Superior temporal gyrus (tissue), 1 donor: ENCODE measurements at regions not wholly inside any gene's neighbourhood (a gene's known extent, or its start where the extent isn't known, plus 50 kb on each side); places are given as distances from the start of the nearest gene placed in this dataset.
A peak's percentile ranks its signal among the peaks of the same experiment; 100 is the strongest.
"Not testable (repeated sequence)": the region's sequence is repeated elsewhere in the genome, so short reads cannot be mapped to it uniquely, and the experiment has no call there.

ENCODE experiments used
- DNase-seq: peaks from one replicate; pipeline ENCODE4 v3.0.0-alpha.2; 2016; ENCODE audit errors: extremely low spot score

GRCh38 chr22:22756551-22757201 lies 112.3 kb downstream of the GGTLC2 start:
- not testable (repeated sequence) for DNase-seq

- not testable (repeated sequence) for DNase-seq
Measured at GRCh38 chr22:22758101-22758807, 113.8 kb downstream of the GGTLC2 start.

- DNase-seq, result no peak
Measured at GRCh38 chr22:22759371-22759770, 115.0 kb downstream of the GGTLC2 start.

DNA sequence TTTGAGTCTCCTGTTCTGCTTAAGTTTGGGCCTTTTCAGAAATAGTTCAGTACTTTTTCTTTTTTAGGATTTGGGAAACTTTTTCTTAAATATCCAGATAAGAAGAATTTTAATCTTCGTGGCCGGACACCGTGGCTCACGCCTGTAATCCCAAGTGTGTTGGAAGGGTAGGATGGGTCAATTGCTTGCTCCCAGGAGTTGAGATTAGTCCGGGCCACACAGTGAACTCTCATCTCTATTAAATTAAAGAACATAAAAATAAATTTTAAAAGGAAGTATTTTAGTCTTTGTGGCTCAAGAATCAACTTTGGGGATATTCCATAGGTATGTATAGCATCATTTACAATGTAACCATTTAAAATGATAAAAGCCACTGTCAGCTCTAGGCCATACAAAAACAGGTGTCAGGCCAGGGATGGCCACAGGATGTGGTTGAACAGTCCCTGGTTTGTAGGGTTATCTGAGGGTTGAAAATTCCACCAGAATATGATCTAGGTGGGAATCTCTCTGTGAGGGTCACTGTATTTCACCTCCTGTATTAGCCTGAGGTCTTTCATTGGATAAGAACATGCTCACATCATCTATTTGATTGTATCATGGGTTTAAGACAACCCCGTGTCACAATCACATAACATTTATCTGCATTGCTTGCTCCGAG lies 115.6 kb downstream of the GGTLC2 start:
- no peak for DNase-seq

- no peak for DNase-seq
Measured at GRCh38 chr22:22761606-22761962, 117.2 kb downstream of the GGTLC2 start.

GRCh38 chr22:22761963-22762772 lies 117.8 kb downstream of the GGTLC2 start:
- no peak for DNase-seq

DNA sequence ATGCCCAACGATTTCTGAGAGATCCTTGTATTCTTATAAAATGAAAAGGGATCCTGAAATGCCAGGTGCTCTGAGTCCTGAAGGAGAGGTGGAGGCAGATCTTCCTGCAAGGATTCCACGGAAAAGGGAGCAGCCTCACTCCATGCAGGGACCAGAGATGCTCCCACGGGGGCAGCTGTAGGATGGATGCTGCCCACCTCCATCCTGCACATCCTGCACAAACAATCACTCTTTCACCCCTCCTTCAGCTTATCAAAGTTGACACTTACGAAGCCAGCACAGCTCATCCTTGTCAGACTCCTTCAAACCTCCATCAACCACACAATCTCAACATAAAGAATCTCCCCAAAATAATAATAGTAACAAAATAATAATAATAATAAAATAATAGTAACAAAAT lies 119.1 kb downstream of the GGTLC2 start:
- DNase-seq, result no peak

- DNase-seq, result no peak
Measured at GRCh38 chr22:22764085-22764484, 119.7 kb downstream of the GGTLC2 start.

- no peak for DNase-seq
Measured at GRCh38 chr22:22767876-22768602, 119.6 kb upstream of the IGLL5 start.

DNA sequence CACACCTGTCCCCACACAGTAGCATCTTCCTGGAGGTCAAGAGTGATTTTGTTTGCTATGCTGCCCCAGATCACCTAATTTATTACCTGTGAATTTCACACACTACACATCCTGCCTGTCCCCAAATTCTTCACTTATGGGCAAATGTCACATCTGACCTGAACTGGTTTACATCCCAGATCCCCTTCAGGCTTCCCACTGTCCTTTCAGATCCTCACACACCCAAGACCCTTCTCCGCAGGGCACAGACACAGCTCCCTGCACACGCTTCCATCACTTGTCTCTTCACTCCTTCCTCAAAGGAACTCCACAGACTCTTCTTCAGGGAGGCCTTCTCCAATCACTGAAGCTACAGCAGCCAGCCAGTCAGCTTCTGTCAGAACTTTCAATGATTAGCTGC lies 118.7 kb upstream of the IGLL5 start:
- no peak for DNase-seq

DNA sequence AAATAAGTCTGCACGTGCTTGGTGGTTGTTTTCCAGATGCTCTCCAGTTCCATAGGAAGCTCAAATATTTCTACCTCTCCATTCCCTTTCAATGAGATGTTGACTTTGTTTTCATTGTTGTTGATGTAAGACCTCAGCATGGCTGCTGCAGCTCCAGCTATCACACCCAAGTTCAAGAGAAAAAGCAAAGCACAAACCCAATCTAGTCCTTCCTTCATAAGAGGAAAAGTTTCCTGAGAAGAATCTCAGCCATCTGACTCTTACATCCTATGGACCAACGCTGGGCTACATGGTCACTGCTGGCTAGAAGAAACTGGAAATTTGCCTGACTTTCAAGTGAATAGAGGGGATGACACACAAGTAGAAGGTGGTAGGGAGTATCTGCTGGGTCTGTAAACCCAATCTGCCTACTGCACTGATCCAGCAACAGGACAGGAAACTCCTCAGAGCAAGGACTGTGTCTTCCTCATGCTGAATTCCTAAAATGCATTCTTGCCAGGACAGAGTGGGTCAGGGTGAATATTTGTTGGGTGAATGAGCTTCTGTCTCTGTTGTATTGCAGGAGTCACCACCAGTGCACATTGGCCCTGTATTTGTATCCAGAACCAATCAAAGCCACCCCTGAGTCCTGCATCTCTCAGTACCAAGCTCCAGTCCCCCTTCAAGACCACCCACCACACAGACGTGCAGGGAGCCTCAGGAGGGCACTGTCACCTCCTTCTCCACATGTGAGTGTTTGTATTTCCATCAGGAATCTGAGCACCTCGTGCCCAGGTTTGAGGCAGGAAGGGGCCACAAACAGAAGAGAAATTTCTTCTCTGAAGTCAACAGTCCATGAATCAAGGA lies 118.0 kb upstream of the IGLL5 start:
- DNase-seq, result no peak

- peak; percentile 20 for DNase-seq
Measured at GRCh38 chr22:22770280-22770871, 117.2 kb upstream of the IGLL5 start.

- no peak for DNase-seq
Measured at GRCh38 chr22:22770881-22771280, 116.7 kb upstream of the IGLL5 start.

DNA sequence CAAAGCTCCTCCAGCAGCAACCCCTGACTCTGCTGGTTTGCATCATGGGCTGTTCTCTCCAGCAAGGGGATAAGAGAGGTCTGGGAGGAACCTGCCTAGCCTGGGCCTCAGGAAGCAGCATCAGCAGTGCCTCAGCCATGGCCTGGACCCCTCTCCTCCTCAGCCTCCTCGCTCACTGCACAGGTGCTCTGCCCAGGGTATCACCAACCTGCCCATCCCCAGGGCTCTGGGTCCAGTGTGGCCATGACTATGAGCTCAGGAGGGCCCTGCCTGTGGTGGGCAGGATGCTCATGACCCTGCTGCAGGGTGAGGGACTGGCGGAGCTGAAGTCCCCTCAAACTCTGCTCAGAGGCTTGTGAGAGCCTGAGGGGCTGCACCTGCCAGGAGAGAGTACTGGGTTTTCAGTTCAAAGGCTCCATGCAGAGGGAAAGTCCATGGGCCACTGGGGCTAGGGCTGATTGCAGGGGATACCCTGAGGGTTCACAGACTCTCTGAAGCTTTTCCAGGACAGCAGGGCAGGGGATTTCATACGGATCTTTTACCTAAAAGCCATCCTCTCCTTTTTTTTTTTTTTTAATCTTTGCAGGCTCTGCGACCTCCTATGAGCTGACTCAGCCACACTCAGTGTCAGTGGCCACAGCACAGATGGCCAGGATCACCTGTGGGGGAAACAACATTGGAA lies 115.8 kb upstream of the IGLL5 start:
- no peak for DNase-seq

DNA sequence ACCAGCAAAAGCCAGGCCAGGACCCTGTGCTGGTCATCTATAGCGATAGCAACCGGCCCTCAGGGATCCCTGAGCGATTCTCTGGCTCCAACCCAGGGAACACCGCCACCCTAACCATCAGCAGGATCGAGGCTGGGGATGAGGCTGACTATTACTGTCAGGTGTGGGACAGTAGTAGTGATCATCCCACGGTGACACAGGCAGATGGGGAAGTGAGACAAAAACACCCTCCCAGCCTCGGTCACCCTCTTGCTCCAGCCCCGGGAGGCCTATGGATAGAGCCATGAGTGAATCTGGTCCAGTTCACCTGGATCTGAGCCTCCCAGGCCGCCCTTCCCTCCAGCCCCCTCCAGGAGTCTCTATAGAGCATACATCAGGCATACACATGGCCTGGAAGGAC lies 115.2 kb upstream of the IGLL5 start:
- no peak for DNase-seq

DNA sequence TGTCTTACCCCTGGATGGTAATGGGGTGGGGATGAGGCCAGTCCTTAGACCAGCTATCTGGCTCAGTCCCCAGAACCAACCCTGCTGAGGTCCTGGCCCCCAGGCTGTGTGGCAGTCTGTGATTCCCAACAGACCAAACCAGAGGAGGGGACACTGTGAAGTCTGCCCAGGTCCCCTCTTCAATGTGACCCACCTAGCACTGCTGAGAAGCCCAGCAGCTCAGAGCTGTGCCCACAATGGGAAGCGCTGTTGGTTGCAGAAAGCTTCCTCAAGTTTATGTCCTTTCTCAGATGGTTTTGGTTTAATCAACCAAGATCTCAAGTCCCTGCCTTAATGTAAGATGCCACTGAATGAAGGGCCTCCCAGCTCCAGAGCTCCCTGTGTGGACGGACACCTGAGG lies 114.7 kb upstream of the IGLL5 start:
- DNase-seq, result no peak

GRCh38 chr22:22773427-22773826 lies 114.2 kb upstream of the IGLL5 start:
- DNase-seq, result no peak

GRCh38 chr22:22773979-22774604 lies 113.5 kb upstream of the IGLL5 start:
- DNase-seq, result no peak

DNA sequence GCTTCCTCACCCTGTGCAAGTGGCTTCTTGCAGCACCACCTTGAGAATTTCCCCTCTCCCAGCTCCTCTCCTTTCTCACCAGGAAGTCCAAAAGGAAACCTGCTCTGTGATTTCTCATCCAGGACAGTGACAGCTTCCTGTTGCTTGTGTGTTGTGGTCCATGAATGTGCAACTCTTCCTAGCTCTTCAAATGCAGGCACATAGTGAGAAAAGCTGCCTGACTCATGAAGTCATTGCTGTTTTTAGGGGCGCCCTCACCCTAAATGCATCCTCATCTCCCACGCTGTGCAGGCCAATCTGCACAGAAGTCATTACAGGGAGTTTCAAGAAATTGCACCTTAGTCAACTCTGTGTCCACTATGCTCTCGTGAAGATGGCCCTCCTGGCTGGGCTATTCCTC lies 112.9 kb upstream of the IGLL5 start:
- not testable (repeated sequence) for DNase-seq
